Gastrocnemius medialis (tissue), 4 donors: ENCODE measurements at regions not wholly inside any gene's neighbourhood (a gene's known extent, or its start where the extent isn't known, plus 50 kb on each side); places are given as distances from the start of the nearest gene placed in this dataset.

ENCODE experiments used
- ATAC-seq, 2 donors: fragments of 150-250 bp; one replicate each; pipeline ENCODE4 v1.9.1; 2016
- DNase-seq, 2 donors: peaks; one replicate each; pipeline ENCODE4 v3.0.0-alpha.2; 2019
- H3K27ac ChIP-seq, 4 donors: fragments of 200-600 bp; sonication (generic); 1 replicate in 1 of 4; 2 replicates in 3 of 4; pipeline ENCODE4 v1.5.1; 2016 to 2018; ENCODE audit warnings: mild to moderate bottlenecking in 2 of 4, moderate library complexity in 1 of 4
- H3K27me3 ChIP-seq, 3 donors: fragments of 200-600 bp; sonication (generic) in 2 of 3; 1 replicate in 1 of 3; 2 replicates in 2 of 3; pipeline versions ENCODE4 v1.5.1 to v1.6.0; 2016 to 2019; ENCODE audit warnings: mild to moderate bottlenecking in 1 of 3, moderate library complexity in 1 of 3
- H3K36me3 ChIP-seq, 2 donors: fragments of 200-600 bp; sonication (generic) in 1 of 2; one replicate each; pipeline ENCODE4 v1.5.1; 2017 to 2018
- H3K4me1 ChIP-seq, 2 donors: fragments of 200-600 bp; sonication (generic) in 1 of 2; one replicate each; pipeline ENCODE4 v1.5.1; 2016 to 2017; ENCODE audit warnings: mild to moderate bottlenecking in 2 of 2
- H3K4me3 ChIP-seq, 4 donors: fragments of 200-600 bp; sonication (generic) in 3 of 4; 1 replicate in 1 of 4; 2 replicates in 3 of 4; pipeline ENCODE4 v1.5.1; 2016 to 2019; ENCODE audit warnings: mild to moderate bottlenecking in 2 of 4
- H3K9me3 ChIP-seq, 3 donors: fragments of 200-600 bp; sonication (generic) in 2 of 3; 1 replicate in 1 of 3; 2 replicates in 2 of 3; pipeline ENCODE4 v1.5.1; 2016 to 2019
- CTCF ChIP-seq, 5 experiments: fragments of 450-650 bp in 3 of 5; fragments of 200-600 bp in 2 of 5; sonication (generic) in 2 of 5; IDR thresholded peaks in 4 of 5; conservative IDR thresholded peaks in 1 of 5; 1 replicate in 4 of 5; 2 replicates in 1 of 5; pipeline ENCODE4 v1.5.1; 2016 to 2019; ENCODE audit warnings: antibody characterized with exemption in 5 of 5, mild to moderate bottlenecking in 3 of 5, moderate library complexity in 3 of 5
- POLR2A ChIP-seq, 2 donors: fragments of 450-650 bp; IDR thresholded peaks; one replicate each; pipeline ENCODE4 v1.6.1; 2017; ENCODE audit warnings: antibody characterized with exemption in 2 of 2, mild to moderate bottlenecking in 2 of 2, moderate library complexity in 2 of 2
- in situ Hi-C, 4 donors: fragments of 200-750 bp; cut with MboI; loops; one replicate each; pipeline versions ENCODE4 v1.15.0 to v1.8.0; 2017; ENCODE audit warnings: low sequenced_read_pairs in 4 of 4
- intact Hi-C: fragments of 100-400 bp; cut with DNase I; formaldehyde crosslinking; loops from one replicate; pipeline ENCODE4 v1.15.1; 2023; ENCODE audit warnings: low total_unique reads

GRCh38 chr16:11482946-11483748 is 103.6 kb downstream of the LITAF start:
- intact Hi-C loops, result no loop called here
- ATAC-seq (no peak), DNase-seq (no peak)
- H3K4me3 ChIP-seq, result no peak overlapping the region
- no peaks in the 10 kb centered on the region for H3K4me1 ChIP-seq
- no peaks in the 10 kb centered on the region for H3K9me3 ChIP-seq
- in situ Hi-C loops, result no loop called here
- TF ChIP-seq CTCF (IDR thresholded peaks at IDR 0.05 in 4 of 5, conservative IDR thresholded peaks at IDR 0.05 in 1 of 5), result no peak
- no peak for TF ChIP-seq POLR2A (IDR thresholded peaks at IDR 0.05)
- H3K36me3 ChIP-seq, result peaks cover 0 to 6% of the 10 kb centered on the region in 2 donors
- no peaks in the 10 kb centered on the region for H3K27me3 ChIP-seq
- H3K27ac ChIP-seq, result no peak overlapping the region

GRCh38 chr16:11484691-11485258 is 101.9 kb downstream of the LITAF start:
- intact Hi-C loops, result no loop called here
- H3K36me3 ChIP-seq, result peaks cover 0 to 6% of the 10 kb centered on the region in 2 donors
- DNase-seq (no peak), ATAC-seq (no peak)
- H3K4me1 ChIP-seq, result no peaks in the 10 kb centered on the region
- H3K9me3 ChIP-seq, result no peaks in the 10 kb centered on the region
- in situ Hi-C loops, result no loop called here
- no peaks in the 10 kb centered on the region for H3K27me3 ChIP-seq
- no peak overlapping the region for H3K27ac ChIP-seq
- no peak for TF ChIP-seq POLR2A (IDR thresholded peaks at IDR 0.05)
- no peak for TF ChIP-seq CTCF (IDR thresholded peaks at IDR 0.05 in 4 of 5, conservative IDR thresholded peaks at IDR 0.05 in 1 of 5)
- H3K4me3 ChIP-seq, result no peak overlapping the region

- no peak overlapping the region for H3K27ac ChIP-seq
- no peak for DNase-seq
- H3K4me3 ChIP-seq, result no peak overlapping the region
- TF ChIP-seq POLR2A (IDR thresholded peaks at IDR 0.05), result no peak
- TF ChIP-seq CTCF (IDR thresholded peaks at IDR 0.05 in 4 of 5, conservative IDR thresholded peaks at IDR 0.05 in 1 of 5), result no peak
- intact Hi-C loops (no loop called here), in situ Hi-C loops (no loop called here)
- no peaks in the 10 kb centered on the region for H3K9me3 ChIP-seq
- no peaks in the 10 kb centered on the region for H3K4me1 ChIP-seq
- H3K27me3 ChIP-seq, result no peaks in the 10 kb centered on the region
- peaks cover 0 to 6% of the 10 kb centered on the region in 2 donors for H3K36me3 ChIP-seq
- no peak for ATAC-seq
Observed at GRCh38 chr16:11485676-11486075, 101.0 kb downstream of the LITAF start.

- Histone ChIP-seq H3K27me3 (no peaks in the 10 kb centered on the region), H3K36me3 (peaks cover 0 to 6% of the 10 kb centered on the region in 2 donors), H3K4me1 (no peaks in the 10 kb centered on the region), H3K9me3 (no peaks in the 10 kb centered on the region), H3K4me3 (no peak overlapping the region), H3K27ac (no peak overlapping the region)
- DNase-seq (no peak), ATAC-seq (no peak)
- in situ Hi-C loops, result no loop called here
- intact Hi-C loops, result no loop called here
- TF ChIP-seq POLR2A (IDR thresholded peaks at IDR 0.05), result no peak
- no peak for TF ChIP-seq CTCF (IDR thresholded peaks at IDR 0.05 in 4 of 5, conservative IDR thresholded peaks at IDR 0.05 in 1 of 5)
Observed at GRCh38 chr16:11487289-11487688, 99.4 kb downstream of the LITAF start.
